CD14-positive monocyte (primary cell): ENCODE measurements at regions not wholly inside any gene's neighbourhood (a gene's known extent, or its start where the extent isn't known, plus 50 kb on each side); places are given as distances from the start of the nearest gene placed in this dataset.

Experiments
- DNase-seq, 3 donors: peaks; one replicate each; pipeline ENCODE4 v3.0.0-alpha.2; 2011 to 2022
- H2AFZ ChIP-seq: 2 replicates; pipeline ENCODE4 v1.6.0; 2012; ENCODE audit warnings: mild to moderate bottlenecking, low read depth, low read length, inconsistent platforms; ENCODE audit not compliant: insufficient read depth, poor library complexity, severe bottlenecking
- H3K27ac ChIP-seq, 2 donors: 1 replicate in 1 of 2; 2 replicates in 1 of 2; pipeline ENCODE4 v1.5.1; 2012 to 2013; ENCODE audit warnings: low read length in 2 of 2, control low read depth in 1 of 2, inconsistent platforms in 1 of 2, low read depth in 1 of 2, mild to moderate bottlenecking in 1 of 2
- H3K27me3 ChIP-seq, 2 donors: one replicate each; pipeline versions ENCODE4 v1.6.0 to v1.6.1; 2011 to 2013; ENCODE audit warnings: low read length in 2 of 2; ENCODE audit not compliant: control insufficient read depth in 2 of 2, insufficient read depth in 2 of 2
- H3K36me3 ChIP-seq, 2 donors: replicated peaks in 1 of 2; 1 replicate in 1 of 2; 2 replicates in 1 of 2; pipeline versions ENCODE4 v1.5.1 to v1.6.1; 2012 to 2013; ENCODE audit warnings: low read length in 2 of 2, control low read depth in 1 of 2, inconsistent platforms in 1 of 2, mild to moderate bottlenecking in 1 of 2; ENCODE audit not compliant: insufficient read depth in 2 of 2, control insufficient read depth in 1 of 2
- H3K4me1 ChIP-seq, 2 donors: 1 replicate in 1 of 2; 2 replicates in 1 of 2; pipeline versions ENCODE4 v1.5.1 to v1.6.1; 2012 to 2013; ENCODE audit warnings: low read length in 2 of 2, control low read depth in 1 of 2, inconsistent platforms in 1 of 2, mild to moderate bottlenecking in 1 of 2, moderate library complexity in 1 of 2; ENCODE audit not compliant: insufficient read depth in 2 of 2, control insufficient read depth in 1 of 2
- H3K4me2 ChIP-seq: replicated peaks from 2 replicates; pipeline ENCODE3; 2012; ENCODE audit warnings: low read length, moderate library complexity, mild to moderate bottlenecking; ENCODE audit not compliant: poor library complexity, severe bottlenecking; ENCODE audit errors: extremely low read depth
- H3K4me3 ChIP-seq, 3 experiments: fragments of 200-600 bp in 1 of 3; sonication (generic) in 1 of 3; replicated peaks in 1 of 3; 1 replicate in 2 of 3; 2 replicates in 1 of 3; pipeline ENCODE4 v1.5.1; 2011 to 2013; ENCODE audit warnings: low read length in 3 of 3, mild to moderate bottlenecking in 3 of 3, control low read depth in 2 of 3, low read depth in 2 of 3, inconsistent platforms in 1 of 3, moderate library complexity in 1 of 3
- H3K79me2 ChIP-seq: 2 replicates; pipeline ENCODE4 v1.6.0; 2012; ENCODE audit warnings: mild to moderate bottlenecking, control low read depth, inconsistent platforms, low read length, moderate library complexity; ENCODE audit not compliant: insufficient read depth
- H3K9ac ChIP-seq: 2 replicates; pipeline ENCODE4 v1.6.0; 2017; ENCODE audit warnings: low read length, mild to moderate bottlenecking; ENCODE audit not compliant: insufficient read depth, poor library complexity, severe bottlenecking
- H3K9me3 ChIP-seq, 2 donors: replicated peaks in 1 of 2; 1 replicate in 1 of 2; 2 replicates in 1 of 2; pipeline versions ENCODE4 v1.5.1 to v1.6.1; 2012 to 2013; ENCODE audit warnings: low read length in 2 of 2, control low read depth in 1 of 2; ENCODE audit not compliant: control insufficient read depth in 1 of 2, insufficient read depth in 1 of 2
- H4K20me1 ChIP-seq: 2 replicates; pipeline ENCODE4 v1.6.0; 2012; ENCODE audit warnings: mild to moderate bottlenecking, low read length, control low read depth, moderate library complexity; ENCODE audit not compliant: insufficient read depth
- H3K27ac Mint-ChIP-seq, 7 donors: one replicate each; pipeline ENCODE4 v1.8.0; 2020; ENCODE audit warnings: mild to moderate bottlenecking in 7 of 7, mixed read lengths in 7 of 7, moderate library complexity in 6 of 7, inconsistent platforms in 2 of 7
- H3K27me3 Mint-ChIP-seq, 3 donors: one replicate each; pipeline ENCODE4 v1.8.0; 2021 to 2022; ENCODE audit warnings: low read depth in 3 of 3, mild to moderate bottlenecking in 3 of 3, mixed read lengths in 3 of 3, moderate library complexity in 3 of 3, inconsistent platforms in 1 of 3
- H3K36me3 Mint-ChIP-seq, 2 donors: one replicate each; pipeline ENCODE4 v1.8.0; 2020; ENCODE audit warnings: mixed read lengths in 2 of 2, inconsistent platforms in 1 of 2, mild to moderate bottlenecking in 1 of 2
- H3K4me1 Mint-ChIP-seq: one replicate; pipeline ENCODE4 v1.8.0; 2020; ENCODE audit warnings: mild to moderate bottlenecking, mixed read lengths
- H3K4me3 Mint-ChIP-seq, 2 donors: one replicate each; pipeline ENCODE4 v1.8.0; 2020; ENCODE audit warnings: mild to moderate bottlenecking in 2 of 2, mixed read lengths in 2 of 2, moderate library complexity in 1 of 2
- H3K9me3 Mint-ChIP-seq, 7 donors: one replicate each; pipeline ENCODE4 v1.8.0; 2020 to 2022; ENCODE audit warnings: mixed read lengths in 7 of 7, mild to moderate bottlenecking in 6 of 7, moderate library complexity in 6 of 7, inconsistent platforms in 2 of 7
- CTCF ChIP-seq: fragments of 200-600 bp; IDR thresholded peaks from one replicate; pipeline ENCODE4 v1.8.0; 2022; ENCODE audit warnings: antibody characterized with exemption, mild to moderate bottlenecking
- WGBS: methylation state at CpG from one replicate; pipeline ENCODE4 v1.1.5; 2013; ENCODE audit warnings: missing lambda C conversion rate; ENCODE audit not compliant: insufficient coverage; 5-methylcytosine and 5-hydroxymethylcytosine counted together
- intact Hi-C, 2 donors: fragments of 100-400 bp; cut with micrococcal nuclease; formaldehyde crosslinking; loops; one replicate each; pipeline versions ENCODE4 v1.15.0 to v1.15.1; 2023

GRCh38 chr18:44543387-44543786 lies 137.3 kb upstream of the SETBP1 start:
- Mint-ChIP-seq H3K27me3 (no peaks in the 10 kb centered on the region), H3K4me3 (no peak overlapping the region), H3K27ac (no peak overlapping the region), H3K36me3 (no peaks in the 10 kb centered on the region), H3K4me1 (peaks cover 5% of the 10 kb centered on the region), H3K9me3 (peaks cover 0 to 2% (median 0%) of the 10 kb centered on the region in 7 donors)
- Histone ChIP-seq H4K20me1 (no peaks in the 10 kb centered on the region), H3K36me3 (no peaks in the 10 kb centered on the region), H3K79me2 (no peaks in the 10 kb centered on the region), H3K4me3 (no peak overlapping the region), H3K9ac (no peak overlapping the region), H2AFZ (no peak overlapping the region), H3K27me3 (no peaks in the 10 kb centered on the region), H3K9me3 (no peaks in the 10 kb centered on the region), H3K4me2 (no peak overlapping the region), H3K4me1 (peaks cover 3 to 4% of the 10 kb centered on the region in 2 donors), H3K27ac (no peak overlapping the region)
- no CpG with 5 or more reads among the region's 2 CpGs for WGBS
- intact Hi-C loops: no loop called here
- TF ChIP-seq CTCF: no peak
- DNase-seq: no peak

- Histone ChIP-seq H3K79me2 (no peaks in the 10 kb centered on the region), H3K27me3 (no peaks in the 10 kb centered on the region), H3K27ac (no peak overlapping the region), H3K36me3 (no peaks in the 10 kb centered on the region), H3K4me3 (no peak overlapping the region), H3K9ac (no peak overlapping the region), H3K4me2 (no peak overlapping the region), H4K20me1 (no peaks in the 10 kb centered on the region), H2AFZ (no peak overlapping the region), H3K4me1 (peaks cover 9 to 11% of the 10 kb centered on the region in 2 donors), H3K9me3 (no peaks in the 10 kb centered on the region)
- Mint-ChIP-seq H3K36me3 (no peaks in the 10 kb centered on the region), H3K27ac (no peak overlapping the region), H3K4me1 (peaks cover 14% of the 10 kb centered on the region), H3K4me3 (no peak overlapping the region), H3K9me3 (peaks cover 0 to 2% (median 0%) of the 10 kb centered on the region in 7 donors), H3K27me3 (no peaks in the 10 kb centered on the region)
- no peak for DNase-seq
- WGBS: 100% methylated on average over 2 of the region's 2 CpGs
- no peak for TF ChIP-seq CTCF
- intact Hi-C loops: no loop called here
Measured at GRCh38 chr18:44545359-44545985, 135.2 kb upstream of the SETBP1 start.
